ENCODE measurements at regions not wholly inside any gene's neighbourhood (a gene's known extent, or its start where the extent isn't known, plus 50 kb on each side); places are given as distances from the start of the nearest gene placed in this dataset.
"Not testable (repeated sequence)": the region's sequence is repeated elsewhere in the genome, so short reads cannot be mapped to it uniquely, and the experiment has no call there.

DNA sequence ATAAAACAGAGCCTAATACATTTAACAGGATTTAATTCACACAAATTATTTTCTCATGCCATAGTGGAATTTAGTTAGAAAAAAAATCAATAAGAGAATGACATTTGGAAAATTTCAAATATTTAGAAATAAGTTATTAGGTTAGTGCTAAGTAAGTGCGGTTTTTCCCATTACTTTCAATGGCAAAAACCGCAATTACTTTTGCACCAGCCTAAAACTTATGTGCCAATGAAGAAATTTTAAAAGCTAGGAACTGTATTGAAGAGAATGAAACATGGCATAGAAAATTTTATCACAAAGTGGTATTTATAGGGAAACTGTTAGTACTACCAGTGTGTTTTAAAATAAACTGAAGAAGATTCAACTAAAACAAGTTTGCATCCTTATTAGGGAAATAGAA lies 228.3 kb upstream of the FKBP1C start:
- H3K27me3 ChIP-seq (ENCODE audit: control insufficient read depth in 4 of 4, insufficient read depth in 4 of 4, low read length in 3 of 4), result no peaks in the 10 kb centered on the region
- DNase-seq (ENCODE audit: low spot score), result no peak
- no peak overlapping the region for H3K9ac ChIP-seq (ENCODE audit: low read depth in 1 of 2, low read length in 2 of 2)
- H3K4me1 ChIP-seq (ENCODE audit: control insufficient read depth in 4 of 4, insufficient read depth in 4 of 4, low read length in 3 of 4), result no peaks in the 10 kb centered on the region
- H3K27ac ChIP-seq (ENCODE audit: low read depth in 1 of 2, low read length in 2 of 2), result no peak overlapping the region
- H3K4me3 ChIP-seq (ENCODE audit: low read depth in 1 of 3, low read length in 3 of 3), result no peak overlapping the region
- TF ChIP-seq FOXA2 (IDR thresholded peaks at IDR 0.05), result no peak
- TF ChIP-seq, protein P1, sequence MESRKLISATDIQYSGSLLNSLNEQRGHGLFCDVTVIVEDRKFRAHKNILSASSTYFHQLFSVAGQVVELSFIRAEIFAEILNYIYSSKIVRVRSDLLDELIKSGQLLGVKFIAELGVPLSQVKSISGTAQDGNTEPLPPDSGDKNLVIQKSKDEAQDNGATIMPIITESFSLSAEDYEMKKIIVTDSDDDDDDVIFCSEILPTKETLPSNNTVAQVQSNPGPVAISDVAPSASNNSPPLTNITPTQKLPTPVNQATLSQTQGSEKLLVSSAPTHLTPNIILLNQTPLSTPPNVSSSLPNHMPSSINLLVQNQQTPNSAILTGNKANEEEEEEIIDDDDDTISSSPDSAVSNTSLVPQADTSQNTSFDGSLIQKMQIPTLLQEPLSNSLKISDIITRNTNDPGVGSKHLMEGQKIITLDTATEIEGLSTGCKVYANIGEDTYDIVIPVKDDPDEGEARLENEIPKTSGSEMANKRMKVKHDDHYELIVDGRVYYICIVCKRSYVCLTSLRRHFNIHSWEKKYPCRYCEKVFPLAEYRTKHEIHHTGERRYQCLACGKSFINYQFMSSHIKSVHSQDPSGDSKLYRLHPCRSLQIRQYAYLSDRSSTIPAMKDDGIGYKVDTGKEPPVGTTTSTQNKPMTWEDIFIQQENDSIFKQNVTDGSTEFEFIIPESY (IDR thresholded peaks at IDR 0.05), result no peak
- no peak for TF ChIP-seq RXRA (IDR thresholded peaks at IDR 0.05)
- no peak for TF ChIP-seq SP1 (IDR thresholded peaks at IDR 0.05)
- no peak for TF ChIP-seq NR2F2 (IDR thresholded peaks at IDR 0.05)
- no peak for TF ChIP-seq FOXA1 (IDR thresholded peaks at IDR 0.05)
- no peak for TF ChIP-seq HNF4A (conservative IDR thresholded peaks at IDR 0.05)
- no peak for TF ChIP-seq TAF1 (conservative IDR thresholded peaks at IDR 0.05)
- no peaks in the 10 kb centered on the region for H3K9me3 ChIP-seq (ENCODE audit: control insufficient read depth in 4 of 4, low read length in 3 of 4)
- no peaks in the 10 kb centered on the region for H3K36me3 ChIP-seq (ENCODE audit: control insufficient read depth in 4 of 4, insufficient read depth in 3 of 4, low read depth in 1 of 4, low read length in 3 of 4)
- whole genome bisulfite sequencing, result 48% methylated on average over 2 of the region's 2 CpGs

DNA sequence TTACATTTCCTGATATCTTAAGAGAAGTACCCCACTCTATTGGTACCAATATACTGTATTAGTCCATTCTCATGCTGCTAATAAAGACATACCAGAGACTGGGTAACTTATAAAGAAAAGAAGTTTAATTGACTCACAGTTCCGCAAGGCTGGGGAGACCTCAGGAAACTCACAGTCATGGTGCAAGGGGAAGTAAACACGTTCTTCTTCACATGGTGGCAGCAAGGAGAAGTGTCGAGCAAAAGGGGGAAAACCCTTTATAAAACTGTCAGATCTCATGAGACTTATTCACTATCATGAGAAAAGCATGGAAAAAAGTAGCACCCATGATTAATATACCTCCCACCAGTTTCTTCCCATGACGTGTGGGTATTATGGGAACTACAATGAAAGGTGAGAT lies 219.6 kb upstream of the FKBP1C start:
- not testable (repeated sequence) for H3K27ac ChIP-seq (ENCODE audit: low read depth in 1 of 2, low read length in 2 of 2); H3K4me3 ChIP-seq (ENCODE audit: low read depth in 1 of 3, low read length in 3 of 3); H3K9me3 ChIP-seq (ENCODE audit: control insufficient read depth in 4 of 4, low read length in 3 of 4); H3K27me3 ChIP-seq (ENCODE audit: control insufficient read depth in 4 of 4, insufficient read depth in 4 of 4, low read length in 3 of 4); H3K9ac ChIP-seq (ENCODE audit: low read depth in 1 of 2, low read length in 2 of 2); H3K4me1 ChIP-seq (ENCODE audit: control insufficient read depth in 4 of 4, insufficient read depth in 4 of 4, low read length in 3 of 4); DNase-seq (ENCODE audit: low spot score); H3K36me3 ChIP-seq (ENCODE audit: control insufficient read depth in 4 of 4, insufficient read depth in 3 of 4, low read depth in 1 of 4, low read length in 3 of 4)
- whole genome bisulfite sequencing, result 74% methylated on average over 4 of the region's 4 CpGs

DNA sequence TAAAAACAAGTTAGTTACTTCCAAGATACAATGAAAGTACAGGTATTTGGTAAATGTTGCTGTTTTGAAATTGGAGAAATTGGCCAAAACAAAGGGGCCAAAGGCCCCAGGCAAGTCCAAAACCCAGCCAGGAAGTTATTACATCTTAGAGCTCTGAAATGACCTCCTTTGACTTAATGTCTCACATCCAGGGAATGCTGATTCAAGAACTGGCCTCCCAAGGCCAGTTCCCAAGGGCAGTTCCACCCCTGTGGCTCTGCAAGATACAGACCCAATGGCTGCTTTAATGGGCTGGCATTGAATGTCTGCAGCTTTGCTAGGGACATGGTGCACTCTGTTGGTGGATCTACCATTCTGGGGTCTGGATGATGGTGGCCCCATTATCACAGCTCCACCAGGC lies 217.3 kb upstream of the FKBP1C start:
- H3K9ac ChIP-seq (ENCODE audit: low read depth in 1 of 2, low read length in 2 of 2), result no peak overlapping the region
- no peak for DNase-seq (ENCODE audit: low spot score)
- H3K4me3 ChIP-seq (ENCODE audit: low read depth in 1 of 3, low read length in 3 of 3), result no peak overlapping the region
- H3K36me3 ChIP-seq (ENCODE audit: control insufficient read depth in 4 of 4, insufficient read depth in 3 of 4, low read depth in 1 of 4, low read length in 3 of 4), result no peaks in the 10 kb centered on the region
- H3K9me3 ChIP-seq (ENCODE audit: control insufficient read depth in 4 of 4, low read length in 3 of 4), result no peaks in the 10 kb centered on the region
- H3K27ac ChIP-seq (ENCODE audit: low read depth in 1 of 2, low read length in 2 of 2), result no peak overlapping the region
- H3K27me3 ChIP-seq (ENCODE audit: control insufficient read depth in 4 of 4, insufficient read depth in 4 of 4, low read length in 3 of 4), result no peaks in the 10 kb centered on the region
- no peak for TF ChIP-seq RAD21 (IDR thresholded peaks at IDR 0.05)
- TF ChIP-seq, protein P2, sequence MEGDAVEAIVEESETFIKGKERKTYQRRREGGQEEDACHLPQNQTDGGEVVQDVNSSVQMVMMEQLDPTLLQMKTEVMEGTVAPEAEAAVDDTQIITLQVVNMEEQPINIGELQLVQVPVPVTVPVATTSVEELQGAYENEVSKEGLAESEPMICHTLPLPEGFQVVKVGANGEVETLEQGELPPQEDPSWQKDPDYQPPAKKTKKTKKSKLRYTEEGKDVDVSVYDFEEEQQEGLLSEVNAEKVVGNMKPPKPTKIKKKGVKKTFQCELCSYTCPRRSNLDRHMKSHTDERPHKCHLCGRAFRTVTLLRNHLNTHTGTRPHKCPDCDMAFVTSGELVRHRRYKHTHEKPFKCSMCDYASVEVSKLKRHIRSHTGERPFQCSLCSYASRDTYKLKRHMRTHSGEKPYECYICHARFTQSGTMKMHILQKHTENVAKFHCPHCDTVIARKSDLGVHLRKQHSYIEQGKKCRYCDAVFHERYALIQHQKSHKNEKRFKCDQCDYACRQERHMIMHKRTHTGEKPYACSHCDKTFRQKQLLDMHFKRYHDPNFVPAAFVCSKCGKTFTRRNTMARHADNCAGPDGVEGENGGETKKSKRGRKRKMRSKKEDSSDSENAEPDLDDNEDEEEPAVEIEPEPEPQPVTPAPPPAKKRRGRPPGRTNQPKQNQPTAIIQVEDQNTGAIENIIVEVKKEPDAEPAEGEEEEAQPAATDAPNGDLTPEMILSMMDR (IDR thresholded peaks at IDR 0.05; ENCODE audit: low read depth, low read length, missing input control), result no peak
- TF ChIP-seq JUND (IDR thresholded peaks at IDR 0.05), result no peak
- TF ChIP-seq GABPA (IDR thresholded peaks at IDR 0.05 in 1 of 2, conservative IDR thresholded peaks at IDR 0.05 in 1 of 2), result no peak
- H3K4me1 ChIP-seq (ENCODE audit: control insufficient read depth in 4 of 4, insufficient read depth in 4 of 4, low read length in 3 of 4), result no peaks in the 10 kb centered on the region

DNA sequence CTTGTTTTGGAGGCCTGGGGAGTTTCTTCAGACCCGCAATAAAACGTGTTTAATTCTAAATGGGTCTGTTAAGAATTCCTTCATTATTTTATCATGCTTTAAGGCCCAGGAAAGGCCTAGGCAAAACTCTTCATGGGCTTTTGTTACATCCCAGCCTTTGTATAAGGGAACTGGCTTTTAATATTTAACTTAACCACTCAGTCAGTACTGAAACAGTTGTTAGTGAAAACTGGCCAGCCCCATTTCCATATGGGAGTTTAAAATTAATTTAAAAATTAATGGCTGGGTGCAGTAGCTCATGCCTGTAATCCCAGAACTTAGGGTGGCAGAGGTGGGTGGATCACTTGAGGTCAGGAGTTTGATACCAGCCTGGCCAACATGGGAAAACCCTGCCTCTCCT lies 213.2 kb upstream of the FKBP1C start:
- no peaks in the 10 kb centered on the region for H3K9me3 ChIP-seq (ENCODE audit: control insufficient read depth in 4 of 4, low read length in 3 of 4)
- no peak overlapping the region for H3K9ac ChIP-seq (ENCODE audit: low read depth in 1 of 2, low read length in 2 of 2)
- TF ChIP-seq, protein P2 (IDR thresholded peaks at IDR 0.05; ENCODE audit: low read depth, low read length, missing input control), result no peak
- no peak for TF ChIP-seq FOXA1 (IDR thresholded peaks at IDR 0.05)
- TF ChIP-seq GABPA (IDR thresholded peaks at IDR 0.05 in 1 of 2, conservative IDR thresholded peaks at IDR 0.05 in 1 of 2), result no peak
- TF ChIP-seq, protein P3, sequence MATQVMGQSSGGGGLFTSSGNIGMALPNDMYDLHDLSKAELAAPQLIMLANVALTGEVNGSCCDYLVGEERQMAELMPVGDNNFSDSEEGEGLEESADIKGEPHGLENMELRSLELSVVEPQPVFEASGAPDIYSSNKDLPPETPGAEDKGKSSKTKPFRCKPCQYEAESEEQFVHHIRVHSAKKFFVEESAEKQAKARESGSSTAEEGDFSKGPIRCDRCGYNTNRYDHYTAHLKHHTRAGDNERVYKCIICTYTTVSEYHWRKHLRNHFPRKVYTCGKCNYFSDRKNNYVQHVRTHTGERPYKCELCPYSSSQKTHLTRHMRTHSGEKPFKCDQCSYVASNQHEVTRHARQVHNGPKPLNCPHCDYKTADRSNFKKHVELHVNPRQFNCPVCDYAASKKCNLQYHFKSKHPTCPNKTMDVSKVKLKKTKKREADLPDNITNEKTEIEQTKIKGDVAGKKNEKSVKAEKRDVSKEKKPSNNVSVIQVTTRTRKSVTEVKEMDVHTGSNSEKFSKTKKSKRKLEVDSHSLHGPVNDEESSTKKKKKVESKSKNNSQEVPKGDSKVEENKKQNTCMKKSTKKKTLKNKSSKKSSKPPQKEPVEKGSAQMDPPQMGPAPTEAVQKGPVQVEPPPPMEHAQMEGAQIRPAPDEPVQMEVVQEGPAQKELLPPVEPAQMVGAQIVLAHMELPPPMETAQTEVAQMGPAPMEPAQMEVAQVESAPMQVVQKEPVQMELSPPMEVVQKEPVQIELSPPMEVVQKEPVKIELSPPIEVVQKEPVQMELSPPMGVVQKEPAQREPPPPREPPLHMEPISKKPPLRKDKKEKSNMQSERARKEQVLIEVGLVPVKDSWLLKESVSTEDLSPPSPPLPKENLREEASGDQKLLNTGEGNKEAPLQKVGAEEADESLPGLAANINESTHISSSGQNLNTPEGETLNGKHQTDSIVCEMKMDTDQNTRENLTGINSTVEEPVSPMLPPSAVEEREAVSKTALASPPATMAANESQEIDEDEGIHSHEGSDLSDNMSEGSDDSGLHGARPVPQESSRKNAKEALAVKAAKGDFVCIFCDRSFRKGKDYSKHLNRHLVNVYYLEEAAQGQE (IDR thresholded peaks at IDR 0.05), result no peak
- TF ChIP-seq NR2F2 (IDR thresholded peaks at IDR 0.05), result no peak
- no peak for TF ChIP-seq FOXA2 (IDR thresholded peaks at IDR 0.05)
- no peak for TF ChIP-seq RAD21 (IDR thresholded peaks at IDR 0.05)
- TF ChIP-seq YY1 (IDR thresholded peaks at IDR 0.05), result no peak
- TF ChIP-seq EGR1 (IDR thresholded peaks at IDR 0.05; ENCODE audit: low read depth in 2 of 2), result no peak
- TF ChIP-seq HNF4G (IDR thresholded peaks at IDR 0.05), result no peak
- H3K4me3 ChIP-seq (ENCODE audit: low read depth in 1 of 3, low read length in 3 of 3), result no peak overlapping the region
- no peaks in the 10 kb centered on the region for H3K27me3 ChIP-seq (ENCODE audit: control insufficient read depth in 4 of 4, insufficient read depth in 4 of 4, low read length in 3 of 4)
- no peak for DNase-seq (ENCODE audit: low spot score)
- 71% methylated on average over 2 of the region's 2 CpGs for WGBS
- H3K27ac ChIP-seq (ENCODE audit: low read depth in 1 of 2, low read length in 2 of 2), result no peak overlapping the region
- no peaks in the 10 kb centered on the region for H3K4me1 ChIP-seq (ENCODE audit: control insufficient read depth in 4 of 4, insufficient read depth in 4 of 4, low read length in 3 of 4)
- no peaks in the 10 kb centered on the region for H3K36me3 ChIP-seq (ENCODE audit: control insufficient read depth in 4 of 4, insufficient read depth in 3 of 4, low read depth in 1 of 4, low read length in 3 of 4)
